ENCODE measurements at regions not wholly inside any gene's neighbourhood (a gene's known extent, or its start where the extent isn't known, plus 50 kb on each side); places are given as distances from the start of the nearest gene placed in this dataset.

DNA sequence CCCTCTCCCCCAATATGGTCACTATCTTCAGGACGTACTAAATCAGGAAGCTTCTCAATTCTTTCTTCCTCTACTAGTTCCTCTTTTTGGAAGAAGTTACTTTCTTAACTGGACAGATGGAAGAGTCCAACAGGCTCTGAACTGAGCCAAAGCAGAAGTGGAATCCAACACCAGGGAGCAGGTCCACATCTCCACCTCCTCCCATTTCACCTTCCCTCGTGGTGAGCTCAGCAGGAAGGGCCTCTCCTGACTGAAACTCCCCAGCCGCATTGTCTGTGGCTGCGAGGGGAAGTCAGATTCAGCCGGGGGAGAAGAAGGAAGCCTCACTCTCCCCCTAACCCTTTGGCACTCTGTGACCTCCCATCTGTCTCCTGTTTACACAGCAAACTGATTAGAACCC, 63.8 kb upstream of the UST start:
- TF ChIP-seq, protein P1, sequence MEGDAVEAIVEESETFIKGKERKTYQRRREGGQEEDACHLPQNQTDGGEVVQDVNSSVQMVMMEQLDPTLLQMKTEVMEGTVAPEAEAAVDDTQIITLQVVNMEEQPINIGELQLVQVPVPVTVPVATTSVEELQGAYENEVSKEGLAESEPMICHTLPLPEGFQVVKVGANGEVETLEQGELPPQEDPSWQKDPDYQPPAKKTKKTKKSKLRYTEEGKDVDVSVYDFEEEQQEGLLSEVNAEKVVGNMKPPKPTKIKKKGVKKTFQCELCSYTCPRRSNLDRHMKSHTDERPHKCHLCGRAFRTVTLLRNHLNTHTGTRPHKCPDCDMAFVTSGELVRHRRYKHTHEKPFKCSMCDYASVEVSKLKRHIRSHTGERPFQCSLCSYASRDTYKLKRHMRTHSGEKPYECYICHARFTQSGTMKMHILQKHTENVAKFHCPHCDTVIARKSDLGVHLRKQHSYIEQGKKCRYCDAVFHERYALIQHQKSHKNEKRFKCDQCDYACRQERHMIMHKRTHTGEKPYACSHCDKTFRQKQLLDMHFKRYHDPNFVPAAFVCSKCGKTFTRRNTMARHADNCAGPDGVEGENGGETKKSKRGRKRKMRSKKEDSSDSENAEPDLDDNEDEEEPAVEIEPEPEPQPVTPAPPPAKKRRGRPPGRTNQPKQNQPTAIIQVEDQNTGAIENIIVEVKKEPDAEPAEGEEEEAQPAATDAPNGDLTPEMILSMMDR (IDR thresholded peaks at IDR 0.05), result no peak

DNA sequence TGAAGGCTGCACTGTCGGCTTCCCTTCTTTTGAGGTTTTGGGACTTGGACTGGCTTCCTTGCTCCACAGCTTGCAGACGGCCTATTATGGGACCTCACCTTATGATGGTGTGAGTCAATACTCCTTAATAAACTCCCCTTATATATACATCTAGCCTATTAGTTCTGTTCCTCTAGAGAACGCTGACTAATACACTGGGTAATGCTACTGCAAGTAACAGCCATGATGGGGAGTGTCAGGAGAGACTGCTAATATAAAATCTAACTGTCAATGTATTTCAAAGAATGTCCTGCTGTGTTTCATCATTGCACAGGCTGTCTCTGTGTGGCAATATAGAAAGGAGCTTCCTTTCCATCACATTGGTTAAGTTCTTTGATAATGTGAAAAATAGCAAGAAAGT, 57.7 kb upstream of the UST start:
- H3K9me3 Mint-ChIP-seq (ENCODE audit: unreplicated experiment), result peaks cover 4% of the 10 kb centered on the region
- no peak for DNase-seq (ENCODE audit: extremely low spot score, unreplicated experiment)
- TF ChIP-seq, protein P1 (IDR thresholded peaks at IDR 0.05), result no peak
- peaks cover under 1% of the 10 kb centered on the region for H3K27me3 Mint-ChIP-seq (ENCODE audit: unreplicated experiment)
- H3K27ac Mint-ChIP-seq (ENCODE audit: unreplicated experiment), result no peak overlapping the region
- no peaks in the 10 kb centered on the region for H3K4me1 Mint-ChIP-seq (ENCODE audit: unreplicated experiment)
- no peaks in the 10 kb centered on the region for H3K36me3 Mint-ChIP-seq (ENCODE audit: unreplicated experiment)
- no peak overlapping the region for H3K4me3 Mint-ChIP-seq (ENCODE audit: unreplicated experiment)

More for the DNA sequence above, 63.8 kb upstream of the UST start:
- no peak overlapping the region for H3K4me3 Mint-ChIP-seq (ENCODE audit: unreplicated experiment)
- H3K36me3 Mint-ChIP-seq (ENCODE audit: unreplicated experiment), result no peaks in the 10 kb centered on the region
- no peaks in the 10 kb centered on the region for H3K9me3 Mint-ChIP-seq (ENCODE audit: unreplicated experiment)
- H3K27me3 Mint-ChIP-seq (ENCODE audit: unreplicated experiment), result peaks cover 6% of the 10 kb centered on the region
- no peak overlapping the region for H3K27ac Mint-ChIP-seq (ENCODE audit: unreplicated experiment)
- no peak for DNase-seq (ENCODE audit: extremely low spot score, unreplicated experiment)
- H3K4me1 Mint-ChIP-seq (ENCODE audit: unreplicated experiment), result no peaks in the 10 kb centered on the region

DNA sequence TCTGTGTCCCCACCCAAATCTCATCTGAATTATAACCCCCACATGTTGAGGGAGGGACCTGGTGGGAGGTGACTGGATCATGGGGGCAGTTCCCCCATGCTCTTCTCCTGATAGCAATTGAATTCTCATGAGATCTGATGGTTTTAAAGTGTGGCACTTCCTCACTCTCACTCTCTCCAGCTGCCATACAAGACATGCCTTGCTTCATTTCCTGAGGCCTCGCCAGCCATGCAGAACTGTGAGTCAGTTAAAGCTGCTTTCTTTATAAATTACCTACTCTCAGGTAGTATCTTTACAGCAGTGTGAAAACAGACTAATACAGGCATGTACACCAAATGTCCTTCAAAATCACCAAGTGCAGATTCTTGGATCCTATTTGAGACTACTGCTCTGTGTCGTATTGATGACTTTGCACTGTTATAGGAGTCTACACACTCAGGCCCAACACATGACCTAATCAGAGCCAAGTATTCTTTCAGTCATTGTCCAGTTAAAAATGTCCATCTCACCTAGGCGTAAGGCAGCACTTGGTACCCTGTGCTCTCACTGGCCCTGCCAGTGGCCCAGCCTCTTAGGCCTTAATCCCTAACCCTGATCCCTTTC, 52.8 kb upstream of the UST start:
- DNase-seq (ENCODE audit: extremely low spot score, unreplicated experiment), result no peak
- Mint-ChIP-seq H3K27me3 (ENCODE audit: unreplicated experiment) (no peaks in the 10 kb centered on the region), H3K4me3 (ENCODE audit: unreplicated experiment) (no peak overlapping the region), H3K4me1 (ENCODE audit: unreplicated experiment) (no peaks in the 10 kb centered on the region), H3K36me3 (ENCODE audit: unreplicated experiment) (no peaks in the 10 kb centered on the region), H3K9me3 (ENCODE audit: unreplicated experiment) (peaks cover 4% of the 10 kb centered on the region), H3K27ac (ENCODE audit: unreplicated experiment) (no peak overlapping the region)
- TF ChIP-seq, protein P1 (IDR thresholded peaks at IDR 0.05), result no peak

Data from osteocyte (in vitro differentiated cells).